ENCODE measurements at regions not wholly inside any gene's neighbourhood (a gene's known extent, or its start where the extent isn't known, plus 50 kb on each side); places are given as distances from the start of the nearest gene placed in this dataset.
"Not testable (repeated sequence)": the region's sequence is repeated elsewhere in the genome, so short reads cannot be mapped to it uniquely, and the experiment has no call there.

- no peak overlapping the region for H3K4me3 ChIP-seq (ENCODE audit: low read depth, low read length)
- TF ChIP-seq CTCF (IDR thresholded peaks at IDR 0.05; ENCODE audit: insufficient read depth, low read depth, low read length, missing control alignments): no peak
- DNase-seq (ENCODE audit: low read depth): no peak
These were observed 586.0 kb upstream of the MDGA2 start for GRCh38 chr14:48261436-48261835.

- not testable (repeated sequence) for DNase-seq (ENCODE audit: low read depth); H3K4me3 ChIP-seq (ENCODE audit: low read depth, low read length)
These were observed 585.2 kb upstream of the MDGA2 start for GRCh38 chr14:48260394-48261295.

GRCh38 chr14:48259876-48260275, 584.5 kb upstream of the MDGA2 start:
- DNase-seq (ENCODE audit: low read depth); H3K4me3 ChIP-seq (ENCODE audit: low read depth, low read length): not testable (repeated sequence)

GRCh38 chr14:48259232-48259631, 583.8 kb upstream of the MDGA2 start:
- H3K4me3 ChIP-seq (ENCODE audit: low read depth, low read length); DNase-seq (ENCODE audit: low read depth): not testable (repeated sequence)

- DNase-seq (ENCODE audit: low read depth); H3K4me3 ChIP-seq (ENCODE audit: low read depth, low read length): not testable (repeated sequence)
These were observed 583.3 kb upstream of the MDGA2 start for GRCh38 chr14:48258703-48259102.

GRCh38 chr14:48253020-48253419, 577.6 kb upstream of the MDGA2 start:
- no peak overlapping the region for H3K4me3 ChIP-seq (ENCODE audit: low read depth, low read length)
- no peak for TF ChIP-seq CTCF (IDR thresholded peaks at IDR 0.05; ENCODE audit: insufficient read depth, low read depth, low read length, missing control alignments)
- no peak for DNase-seq (ENCODE audit: low read depth)

GRCh38 chr14:48251290-48251689, 575.9 kb upstream of the MDGA2 start:
- TF ChIP-seq CTCF (IDR thresholded peaks at IDR 0.05; ENCODE audit: insufficient read depth, low read depth, low read length, missing control alignments): no peak
- no peak for DNase-seq (ENCODE audit: low read depth)
- no peak overlapping the region for H3K4me3 ChIP-seq (ENCODE audit: low read depth, low read length)

GRCh38 chr14:48250575-48250974, 575.2 kb upstream of the MDGA2 start:
- no peak for TF ChIP-seq CTCF (IDR thresholded peaks at IDR 0.05; ENCODE audit: insufficient read depth, low read depth, low read length, missing control alignments)
- no peak overlapping the region for H3K4me3 ChIP-seq (ENCODE audit: low read depth, low read length)
- no peak for DNase-seq (ENCODE audit: low read depth)

GRCh38 chr14:48247977-48248376, 572.6 kb upstream of the MDGA2 start:
- no peak for TF ChIP-seq CTCF (IDR thresholded peaks at IDR 0.05; ENCODE audit: insufficient read depth, low read depth, low read length, missing control alignments)
- DNase-seq (ENCODE audit: low read depth): no peak
- H3K4me3 ChIP-seq (ENCODE audit: low read depth, low read length): no peak overlapping the region
